ENCODE measurements at regions not wholly inside any gene's neighbourhood (a gene's known extent, or its start where the extent isn't known, plus 50 kb on each side); places are given as distances from the start of the nearest gene placed in this dataset.

- DNase-seq (ENCODE audit: low read depth, low spot score) = no peak
- in situ Hi-C loops (cut with HindIII; ENCODE audit: low sequenced_read_pairs) = no loop called here
- no peak for TF ChIP-seq CTCF (IDR thresholded peaks at IDR 0.05; ENCODE audit: low read depth, low read length)
- no peak overlapping the region for H3K4me3 ChIP-seq (ENCODE audit: low read depth, low read length)
Measured at GRCh38 chr10:16274911-16275310, 161.9 kb upstream of the PTER start.

- no peak overlapping the region for H3K4me3 ChIP-seq (ENCODE audit: low read depth, low read length)
- TF ChIP-seq CTCF (IDR thresholded peaks at IDR 0.05; ENCODE audit: low read depth, low read length) = no peak
- DNase-seq (ENCODE audit: low read depth, low spot score) = no peak
- in situ Hi-C loops (cut with HindIII; ENCODE audit: low sequenced_read_pairs) = no loop called here
Measured at GRCh38 chr10:16280595-16280994, 156.2 kb upstream of the PTER start.

- no peak for DNase-seq (ENCODE audit: low read depth, low spot score)
- TF ChIP-seq CTCF (IDR thresholded peaks at IDR 0.05; ENCODE audit: low read depth, low read length) = no peak
- H3K4me3 ChIP-seq (ENCODE audit: low read depth, low read length) = no peak overlapping the region
- in situ Hi-C loops (cut with HindIII; ENCODE audit: low sequenced_read_pairs) = no loop called here
Measured at GRCh38 chr10:16292366-16292765, 144.4 kb upstream of the PTER start.

DNA sequence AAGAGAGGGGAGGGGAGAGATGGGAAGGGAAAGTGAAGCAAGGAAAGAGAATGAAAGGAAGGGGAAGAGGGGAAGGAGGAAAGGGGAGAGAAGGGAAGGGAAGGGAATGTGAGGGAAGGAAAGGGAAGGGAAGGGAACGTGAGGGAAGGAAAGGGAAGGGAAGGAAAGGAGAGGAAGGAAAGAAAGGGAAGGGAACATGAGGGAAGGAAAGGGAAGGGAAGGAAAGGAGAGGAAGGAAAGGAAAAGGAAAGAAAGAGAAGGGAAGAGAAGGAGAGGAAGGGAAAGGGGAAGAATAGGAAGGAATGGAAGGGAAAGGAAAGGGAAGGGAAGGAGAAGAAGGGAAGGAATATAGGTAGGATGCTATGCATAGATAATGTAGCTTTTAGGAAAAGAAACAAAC, 139.7 kb upstream of the PTER start:
- no peak for DNase-seq (ENCODE audit: low read depth, low spot score)
- TF ChIP-seq CTCF (IDR thresholded peaks at IDR 0.05; ENCODE audit: low read depth, low read length) = no peak
- in situ Hi-C loops (cut with HindIII; ENCODE audit: low sequenced_read_pairs) = no loop called here
- H3K4me3 ChIP-seq (ENCODE audit: low read depth, low read length) = no peak overlapping the region

DNA sequence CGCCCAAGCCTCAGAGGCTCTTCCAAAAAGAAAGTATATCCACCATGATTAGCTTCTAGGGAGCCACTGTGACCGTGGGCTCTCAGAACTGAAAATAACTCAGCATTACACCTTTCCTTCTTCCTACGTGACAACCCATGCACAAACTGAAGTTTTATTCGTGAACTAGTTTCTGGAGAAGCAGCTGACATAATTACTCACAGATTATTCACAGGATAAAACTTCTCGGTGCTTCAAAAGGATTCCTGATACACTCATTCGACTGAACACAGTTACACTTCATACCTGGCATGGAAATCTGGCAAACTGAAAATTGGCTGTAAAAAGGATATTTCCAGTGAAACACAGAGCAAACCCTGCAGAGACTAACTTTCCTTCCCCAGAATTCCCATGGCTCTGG, 139.2 kb upstream of the PTER start:
- no peak for DNase-seq (ENCODE audit: low read depth, low spot score)
- no peak for TF ChIP-seq CTCF (IDR thresholded peaks at IDR 0.05; ENCODE audit: low read depth, low read length)
- in situ Hi-C loops (cut with HindIII; ENCODE audit: low sequenced_read_pairs) = no loop called here

GRCh38 chr10:16304311-16304710, 132.5 kb upstream of the PTER start:
- no peak for TF ChIP-seq CTCF (IDR thresholded peaks at IDR 0.05; ENCODE audit: low read depth, low read length)
- DNase-seq (ENCODE audit: low read depth, low spot score) = no peak
- H3K4me3 ChIP-seq (ENCODE audit: low read depth, low read length) = no peak overlapping the region
- in situ Hi-C loops (cut with HindIII; ENCODE audit: low sequenced_read_pairs) = no loop called here

More for the DNA sequence above, 139.2 kb upstream of the PTER start:
- no peak overlapping the region for H3K4me3 ChIP-seq (ENCODE audit: low read depth, low read length)

- no peak for DNase-seq (ENCODE audit: low read depth, low spot score)
- in situ Hi-C loops (cut with HindIII; ENCODE audit: low sequenced_read_pairs) = no loop called here
- H3K4me3 ChIP-seq (ENCODE audit: low read depth, low read length) = no peak overlapping the region
- no peak for TF ChIP-seq CTCF (IDR thresholded peaks at IDR 0.05; ENCODE audit: low read depth, low read length)
Measured at GRCh38 chr10:16310440-16310839, 126.4 kb upstream of the PTER start.
